Type B pancreatic cell (in vitro differentiated cells): ENCODE measurements at regions not wholly inside any gene's neighbourhood (a gene's known extent, or its start where the extent isn't known, plus 50 kb on each side); places are given as distances from the start of the nearest gene placed in this dataset.
"Not testable (repeated sequence)": the region's sequence is repeated elsewhere in the genome, so short reads cannot be mapped to it uniquely, and the experiment has no call there.

ENCODE experiments used
- DNase-seq: peaks from one replicate; pipeline ENCODE4 v3.0.0; 2021; ENCODE audit warnings: mixed read lengths; ENCODE audit not compliant: unreplicated experiment; ENCODE audit errors: extremely low spot score
- H3K27ac Mint-ChIP-seq: 2 replicates; pipeline ENCODE4 v1.8.0; 2021; ENCODE audit warnings: mild to moderate bottlenecking, mixed read lengths
- H3K27me3 Mint-ChIP-seq: 2 replicates; pipeline ENCODE4 v1.8.0; 2021; ENCODE audit warnings: mixed read lengths
- H3K36me3 Mint-ChIP-seq: 2 replicates; pipeline ENCODE4 v1.8.0; 2021; ENCODE audit warnings: mixed read lengths
- H3K4me1 Mint-ChIP-seq: one replicate; pipeline ENCODE4 v1.8.0; 2021; ENCODE audit warnings: mixed read lengths; ENCODE audit not compliant: unreplicated experiment
- H3K4me3 Mint-ChIP-seq: 2 replicates; pipeline ENCODE4 v1.8.0; 2021; ENCODE audit warnings: mild to moderate bottlenecking, mixed read lengths
- H3K9me3 Mint-ChIP-seq: 2 replicates; pipeline ENCODE4 v1.8.0; 2021; ENCODE audit warnings: mixed read lengths
- TF ChIP-seq, protein P1 (sequence below): fragments of 200-600 bp; sonication (generic); conservative IDR thresholded peaks from 2 replicates; pipeline ENCODE4 v1.5.0; 2021; ENCODE audit warnings: antibody characterized with exemption, mild to moderate bottlenecking

DNA sequence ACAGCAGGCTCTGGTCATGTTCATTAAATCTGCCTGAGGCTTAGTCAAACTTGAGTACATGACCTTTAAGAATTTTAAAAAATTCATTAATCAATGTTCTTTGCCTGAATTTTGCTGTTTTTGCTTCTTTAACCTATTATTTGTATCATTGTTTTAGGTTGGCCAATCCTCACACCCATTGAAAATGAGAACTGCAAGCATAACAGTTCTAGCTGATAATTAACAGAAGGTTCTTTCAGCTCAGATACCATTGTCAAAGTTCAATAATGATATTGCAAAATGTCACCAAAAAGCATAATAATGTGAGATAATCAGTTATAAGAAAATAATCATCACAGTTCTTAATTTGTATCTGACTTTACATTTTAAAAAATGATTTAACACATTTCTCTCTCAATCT lies 583.1 kb downstream of the TFAP2A start:
- no peak overlapping the region for H3K27ac Mint-ChIP-seq
- no peaks in the 10 kb centered on the region for H3K27me3 Mint-ChIP-seq
- TF ChIP-seq, protein P1, sequence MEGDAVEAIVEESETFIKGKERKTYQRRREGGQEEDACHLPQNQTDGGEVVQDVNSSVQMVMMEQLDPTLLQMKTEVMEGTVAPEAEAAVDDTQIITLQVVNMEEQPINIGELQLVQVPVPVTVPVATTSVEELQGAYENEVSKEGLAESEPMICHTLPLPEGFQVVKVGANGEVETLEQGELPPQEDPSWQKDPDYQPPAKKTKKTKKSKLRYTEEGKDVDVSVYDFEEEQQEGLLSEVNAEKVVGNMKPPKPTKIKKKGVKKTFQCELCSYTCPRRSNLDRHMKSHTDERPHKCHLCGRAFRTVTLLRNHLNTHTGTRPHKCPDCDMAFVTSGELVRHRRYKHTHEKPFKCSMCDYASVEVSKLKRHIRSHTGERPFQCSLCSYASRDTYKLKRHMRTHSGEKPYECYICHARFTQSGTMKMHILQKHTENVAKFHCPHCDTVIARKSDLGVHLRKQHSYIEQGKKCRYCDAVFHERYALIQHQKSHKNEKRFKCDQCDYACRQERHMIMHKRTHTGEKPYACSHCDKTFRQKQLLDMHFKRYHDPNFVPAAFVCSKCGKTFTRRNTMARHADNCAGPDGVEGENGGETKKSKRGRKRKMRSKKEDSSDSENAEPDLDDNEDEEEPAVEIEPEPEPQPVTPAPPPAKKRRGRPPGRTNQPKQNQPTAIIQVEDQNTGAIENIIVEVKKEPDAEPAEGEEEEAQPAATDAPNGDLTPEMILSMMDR: no peak
- DNase-seq: no peak
- H3K36me3 Mint-ChIP-seq: no peaks in the 10 kb centered on the region
- no peaks in the 10 kb centered on the region for H3K9me3 Mint-ChIP-seq
- H3K4me1 Mint-ChIP-seq: no peaks in the 10 kb centered on the region
- no peak overlapping the region for H3K4me3 Mint-ChIP-seq

DNA sequence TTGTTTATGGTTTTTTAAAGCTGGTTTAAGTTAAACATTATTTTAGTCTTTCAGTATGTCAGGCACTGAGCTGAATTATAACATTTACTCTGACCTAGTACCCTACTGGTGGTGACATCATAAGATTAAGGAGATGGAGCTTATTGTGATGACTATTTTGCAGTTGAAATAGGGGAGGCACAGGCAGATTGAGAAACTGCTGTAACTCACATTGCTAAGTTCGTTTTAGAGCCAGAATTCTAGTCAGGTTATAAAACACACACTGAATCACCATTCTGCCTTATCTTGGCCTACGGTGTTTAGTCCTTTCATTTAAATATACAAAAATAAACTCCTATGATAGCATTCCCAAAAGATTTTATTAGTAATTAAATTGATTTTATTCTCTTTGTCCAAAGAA lies 584.1 kb downstream of the TFAP2A start:
- no peaks in the 10 kb centered on the region for H3K36me3 Mint-ChIP-seq
- no peak overlapping the region for H3K27ac Mint-ChIP-seq
- no peak for DNase-seq
- H3K9me3 Mint-ChIP-seq: peaks cover under 1% of the 10 kb centered on the region
- H3K4me3 Mint-ChIP-seq: no peak overlapping the region
- TF ChIP-seq, protein P1: no peak
- no peaks in the 10 kb centered on the region for H3K27me3 Mint-ChIP-seq
- H3K4me1 Mint-ChIP-seq: no peaks in the 10 kb centered on the region

DNA sequence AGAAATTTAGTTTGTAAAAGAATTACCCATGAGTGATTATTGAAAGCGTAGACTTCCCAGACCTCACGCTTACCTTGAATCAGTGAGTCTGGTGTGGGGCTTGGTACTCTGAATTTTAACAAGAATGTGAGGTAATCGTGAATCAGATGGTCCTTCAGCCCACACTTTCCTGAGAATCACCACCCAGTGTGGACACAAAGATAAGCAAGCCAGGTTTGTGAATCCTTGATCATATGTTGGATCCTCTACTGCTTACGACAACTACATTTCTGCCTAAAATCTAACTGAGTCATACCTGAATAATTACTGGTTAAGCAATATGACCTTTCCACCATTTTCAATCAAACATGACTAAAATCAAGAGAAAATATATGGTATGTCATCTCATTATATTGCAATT lies 589.3 kb downstream of the TFAP2A start:
- TF ChIP-seq, protein P1: no peak
- no peak overlapping the region for H3K27ac Mint-ChIP-seq

DNA sequence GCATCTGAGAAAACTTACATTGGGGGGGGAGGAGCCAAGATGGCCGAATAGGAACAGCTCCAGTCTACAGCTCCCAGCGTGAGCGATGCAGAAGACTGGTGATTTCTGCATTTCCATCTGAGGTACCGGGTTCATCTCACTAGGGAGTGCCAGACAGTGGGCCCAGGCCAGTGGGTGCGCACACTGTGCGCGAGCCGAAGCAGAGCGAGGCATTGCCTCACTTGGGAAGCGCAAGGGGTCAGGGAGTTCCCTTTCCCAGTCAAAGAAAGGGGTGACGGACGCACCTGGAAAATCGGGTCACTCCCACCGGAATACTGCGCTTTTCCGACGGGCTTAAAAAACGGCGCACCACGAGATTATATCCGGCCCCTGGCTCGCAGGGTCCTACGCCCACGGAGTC lies 604.1 kb downstream of the TFAP2A start:
- peak overlapping the region; percentile 73 for H3K4me3 Mint-ChIP-seq
- not testable (repeated sequence) for H3K9me3 Mint-ChIP-seq

More for the DNA sequence above, 589.3 kb downstream of the TFAP2A start:
- Mint-ChIP-seq H3K4me3 (no peak overlapping the region), H3K36me3 (no peaks in the 10 kb centered on the region), H3K9me3 (peaks cover 6% of the 10 kb centered on the region), H3K4me1 (no peaks in the 10 kb centered on the region), H3K27me3 (no peaks in the 10 kb centered on the region)
- no peak for DNase-seq

DNA sequence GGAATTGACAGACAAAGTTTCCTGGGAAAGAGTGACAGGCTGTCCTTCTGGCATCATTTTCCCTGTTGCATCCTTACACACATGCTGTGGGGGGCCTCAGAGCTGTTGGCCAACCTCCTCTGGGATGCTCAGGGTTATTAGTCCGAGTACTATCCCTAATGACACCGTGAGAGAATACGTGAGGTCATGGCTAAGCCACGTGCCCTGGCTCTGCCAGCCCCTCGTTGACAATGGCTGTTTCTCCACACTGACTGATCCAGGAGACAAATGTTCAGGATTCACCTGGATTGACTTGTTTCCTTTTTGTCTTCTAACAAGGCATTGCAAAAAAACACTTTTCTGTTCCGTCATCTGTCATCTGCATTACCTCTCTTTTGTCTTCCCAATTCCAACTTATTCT lies 604.6 kb downstream of the TFAP2A start:
- H3K9me3 Mint-ChIP-seq: peaks cover 6% of the 10 kb centered on the region
- no peaks in the 10 kb centered on the region for H3K27me3 Mint-ChIP-seq
- no peak for DNase-seq
- TF ChIP-seq, protein P1: no peak
- no peaks in the 10 kb centered on the region for H3K4me1 Mint-ChIP-seq
- H3K4me3 Mint-ChIP-seq: peak overlapping the region; percentile 73
- H3K36me3 Mint-ChIP-seq: no peaks in the 10 kb centered on the region
- no peak overlapping the region for H3K27ac Mint-ChIP-seq

More for the DNA sequence above, 604.1 kb downstream of the TFAP2A start:
- H3K27me3 Mint-ChIP-seq, H3K36me3 Mint-ChIP-seq, DNase-seq, H3K27ac Mint-ChIP-seq, H3K4me1 Mint-ChIP-seq: not testable (repeated sequence)

DNA sequence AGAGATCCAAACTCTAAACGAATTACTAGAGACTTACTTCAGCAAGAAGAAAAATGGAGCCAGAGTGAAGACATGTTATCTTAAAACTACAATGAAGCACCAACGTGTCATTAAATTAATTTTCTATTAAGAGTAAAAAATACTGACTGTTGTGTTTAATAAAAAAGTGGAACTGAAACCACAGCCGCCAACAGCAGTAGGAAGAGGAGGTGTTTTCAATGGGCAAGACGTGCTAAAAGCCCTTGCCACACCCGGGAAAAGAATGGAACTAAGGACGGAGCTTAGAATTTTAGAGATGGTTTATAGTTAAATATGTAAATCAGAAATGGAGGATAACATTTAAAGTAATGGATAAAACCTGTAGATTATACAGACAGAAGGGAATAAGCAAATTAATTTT lies 608.7 kb downstream of the TFAP2A start:
- H3K4me1 Mint-ChIP-seq: no peaks in the 10 kb centered on the region
- peaks cover 6% of the 10 kb centered on the region for H3K9me3 Mint-ChIP-seq
- DNase-seq: no peak
- H3K27me3 Mint-ChIP-seq: no peaks in the 10 kb centered on the region
- TF ChIP-seq, protein P1: no peak
- H3K4me3 Mint-ChIP-seq: no peak overlapping the region
- H3K27ac Mint-ChIP-seq: no peak overlapping the region
- H3K36me3 Mint-ChIP-seq: no peaks in the 10 kb centered on the region
